Nephron progenitor cell (in vitro differentiated cells): ENCODE measurements at regions not wholly inside any gene's neighbourhood (a gene's known extent, or its start where the extent isn't known, plus 50 kb on each side); places are given as distances from the start of the nearest gene placed in this dataset.

ENCODE experiments used
- DNase-seq: peaks from one replicate; pipeline ENCODE4 v3.0.0; 2021
- H3K27ac Mint-ChIP-seq: 2 replicates; pipeline ENCODE4 v1.8.0; 2021; ENCODE audit warnings: mild to moderate bottlenecking, moderate library complexity, mixed read lengths
- H3K27me3 Mint-ChIP-seq: 2 replicates; pipeline ENCODE4 v1.8.0; 2021; ENCODE audit warnings: mild to moderate bottlenecking, low read depth, mixed read lengths; ENCODE audit not compliant: poor library complexity
- H3K36me3 Mint-ChIP-seq: 2 replicates; pipeline ENCODE4 v1.8.0; 2021; ENCODE audit warnings: low read depth, mixed read lengths
- H3K4me1 Mint-ChIP-seq: 2 replicates; pipeline ENCODE4 v1.8.0; 2021; ENCODE audit warnings: mixed read lengths
- H3K4me3 Mint-ChIP-seq: 2 replicates; pipeline ENCODE4 v1.8.0; 2021; ENCODE audit warnings: mild to moderate bottlenecking, moderate library complexity, mixed read lengths
- H3K9me3 Mint-ChIP-seq: 2 replicates; pipeline ENCODE4 v1.8.0; 2021; ENCODE audit warnings: mild to moderate bottlenecking, moderate library complexity, mixed read lengths
- CTCF ChIP-seq: fragments of 200-600 bp; sonication (generic); IDR thresholded peaks from 2 replicates; pipeline ENCODE4 v1.5.0; 2021; ENCODE audit warnings: antibody characterized with exemption

- no peaks in the 10 kb centered on the region for H3K27me3 Mint-ChIP-seq
These were observed 65.6 kb upstream of the HS3ST4 start for GRCh38 chr16:25626172-25626571.

GRCh38 chr16:25625620-25626019 is 66.1 kb upstream of the HS3ST4 start:
- DNase-seq: no peak
- no peak overlapping the region for H3K27ac Mint-ChIP-seq
- no peak overlapping the region for H3K4me3 Mint-ChIP-seq
- H3K36me3 Mint-ChIP-seq: peaks cover 5% of the 10 kb centered on the region
- TF ChIP-seq CTCF: no peak
- no peaks in the 10 kb centered on the region for H3K27me3 Mint-ChIP-seq
- peaks cover 14% of the 10 kb centered on the region for H3K4me1 Mint-ChIP-seq
- H3K9me3 Mint-ChIP-seq: peaks cover 21% of the 10 kb centered on the region

More at GRCh38 chr16:25626172-25626571, 65.6 kb upstream of the HS3ST4 start:
- TF ChIP-seq CTCF: no peak
- no peak for DNase-seq
- Mint-ChIP-seq H3K36me3 (peaks cover 5% of the 10 kb centered on the region), H3K4me3 (no peak overlapping the region), H3K4me1 (peaks cover 9% of the 10 kb centered on the region), H3K27ac (no peak overlapping the region), H3K9me3 (peaks cover 21% of the 10 kb centered on the region)

- Mint-ChIP-seq H3K4me1 (no peaks in the 10 kb centered on the region), H3K27ac (no peak overlapping the region), H3K9me3 (no peaks in the 10 kb centered on the region), H3K27me3 (no peaks in the 10 kb centered on the region), H3K36me3 (no peaks in the 10 kb centered on the region), H3K4me3 (no peak overlapping the region)
- TF ChIP-seq CTCF: no peak
- DNase-seq: no peak
These were observed 77.0 kb upstream of the HS3ST4 start for GRCh38 chr16:25614716-25615265.

- Mint-ChIP-seq H3K27me3 (no peaks in the 10 kb centered on the region), H3K36me3 (no peaks in the 10 kb centered on the region), H3K4me3 (no peak overlapping the region), H3K9me3 (no peaks in the 10 kb centered on the region), H3K27ac (no peak overlapping the region), H3K4me1 (peaks cover under 1% of the 10 kb centered on the region)
- no peak for TF ChIP-seq CTCF
- DNase-seq: no peak
These were observed 77.8 kb upstream of the HS3ST4 start for GRCh38 chr16:25613931-25614330.

GRCh38 chr16:25608002-25608401 is 83.8 kb upstream of the HS3ST4 start:
- TF ChIP-seq CTCF: no peak
- no peak overlapping the region for H3K4me3 Mint-ChIP-seq
- peak overlapping the region; percentile 91 for H3K27ac Mint-ChIP-seq
- no peak for DNase-seq
- H3K4me1 Mint-ChIP-seq: peaks cover 25% of the 10 kb centered on the region
- peaks cover 8% of the 10 kb centered on the region for H3K9me3 Mint-ChIP-seq
- peaks cover 2% of the 10 kb centered on the region for H3K36me3 Mint-ChIP-seq
- H3K27me3 Mint-ChIP-seq: no peaks in the 10 kb centered on the region

- TF ChIP-seq CTCF: no peak
- peaks cover 25% of the 10 kb centered on the region for H3K4me1 Mint-ChIP-seq
- no peak overlapping the region for H3K4me3 Mint-ChIP-seq
- peaks cover 24% of the 10 kb centered on the region for H3K9me3 Mint-ChIP-seq
- no peak for DNase-seq
- H3K27ac Mint-ChIP-seq: no peak overlapping the region
- H3K36me3 Mint-ChIP-seq: peaks cover 10% of the 10 kb centered on the region
- no peaks in the 10 kb centered on the region for H3K27me3 Mint-ChIP-seq
These were observed 85.7 kb upstream of the HS3ST4 start for GRCh38 chr16:25606069-25606468.
